ENCODE measurements at regions not wholly inside any gene's neighbourhood (a gene's known extent, or its start where the extent isn't known, plus 50 kb on each side); places are given as distances from the start of the nearest gene placed in this dataset.

DNA sequence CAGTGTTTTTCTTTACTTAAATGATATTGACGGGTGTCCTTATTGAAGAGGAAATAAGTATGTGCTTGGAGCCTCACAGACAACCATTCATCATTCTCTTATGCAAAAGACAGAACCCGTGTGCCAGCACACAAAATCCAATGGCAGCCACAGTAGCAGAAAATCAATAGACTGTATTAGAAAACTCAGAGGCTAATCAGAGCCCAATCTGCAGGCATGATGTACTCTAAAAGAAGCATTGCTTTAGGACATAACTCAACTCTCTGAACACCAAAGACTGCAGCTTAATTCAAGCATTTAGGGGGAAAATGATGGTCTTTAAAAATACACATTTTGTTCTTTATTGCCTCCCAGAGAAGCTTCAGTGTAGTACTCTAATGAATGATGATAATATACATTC lies 476.9 kb downstream of the PDHA2 start:
- TF ChIP-seq POLR2AphosphoS5 (IDR thresholded peaks at IDR 0.05; ENCODE audit: low read length) (no peak), MEF2A (IDR thresholded peaks at IDR 0.05; ENCODE audit: insufficient read depth, low read depth, low read length) (no peak), CEBPB (IDR thresholded peaks at IDR 0.05; ENCODE audit: borderline replicate concordance in 1 of 2, low read depth in 2 of 2, low read length in 2 of 2) (no peak), EZH2 (IDR thresholded peaks at IDR 0.05; ENCODE audit: borderline replicate concordance, control insufficient read depth, low read depth, low read length) (no peak), SUZ12 (IDR thresholded peaks at IDR 0.05; ENCODE audit: unreplicated experiment) (no peak), YY1 (IDR thresholded peaks at IDR 0.05; ENCODE audit: low read depth, low read length) (no peak), TAF1 (IDR thresholded peaks at IDR 0.05; ENCODE audit: borderline replicate concordance, low read depth, low read length) (no peak)
- TF ChIP-seq, protein P1, sequence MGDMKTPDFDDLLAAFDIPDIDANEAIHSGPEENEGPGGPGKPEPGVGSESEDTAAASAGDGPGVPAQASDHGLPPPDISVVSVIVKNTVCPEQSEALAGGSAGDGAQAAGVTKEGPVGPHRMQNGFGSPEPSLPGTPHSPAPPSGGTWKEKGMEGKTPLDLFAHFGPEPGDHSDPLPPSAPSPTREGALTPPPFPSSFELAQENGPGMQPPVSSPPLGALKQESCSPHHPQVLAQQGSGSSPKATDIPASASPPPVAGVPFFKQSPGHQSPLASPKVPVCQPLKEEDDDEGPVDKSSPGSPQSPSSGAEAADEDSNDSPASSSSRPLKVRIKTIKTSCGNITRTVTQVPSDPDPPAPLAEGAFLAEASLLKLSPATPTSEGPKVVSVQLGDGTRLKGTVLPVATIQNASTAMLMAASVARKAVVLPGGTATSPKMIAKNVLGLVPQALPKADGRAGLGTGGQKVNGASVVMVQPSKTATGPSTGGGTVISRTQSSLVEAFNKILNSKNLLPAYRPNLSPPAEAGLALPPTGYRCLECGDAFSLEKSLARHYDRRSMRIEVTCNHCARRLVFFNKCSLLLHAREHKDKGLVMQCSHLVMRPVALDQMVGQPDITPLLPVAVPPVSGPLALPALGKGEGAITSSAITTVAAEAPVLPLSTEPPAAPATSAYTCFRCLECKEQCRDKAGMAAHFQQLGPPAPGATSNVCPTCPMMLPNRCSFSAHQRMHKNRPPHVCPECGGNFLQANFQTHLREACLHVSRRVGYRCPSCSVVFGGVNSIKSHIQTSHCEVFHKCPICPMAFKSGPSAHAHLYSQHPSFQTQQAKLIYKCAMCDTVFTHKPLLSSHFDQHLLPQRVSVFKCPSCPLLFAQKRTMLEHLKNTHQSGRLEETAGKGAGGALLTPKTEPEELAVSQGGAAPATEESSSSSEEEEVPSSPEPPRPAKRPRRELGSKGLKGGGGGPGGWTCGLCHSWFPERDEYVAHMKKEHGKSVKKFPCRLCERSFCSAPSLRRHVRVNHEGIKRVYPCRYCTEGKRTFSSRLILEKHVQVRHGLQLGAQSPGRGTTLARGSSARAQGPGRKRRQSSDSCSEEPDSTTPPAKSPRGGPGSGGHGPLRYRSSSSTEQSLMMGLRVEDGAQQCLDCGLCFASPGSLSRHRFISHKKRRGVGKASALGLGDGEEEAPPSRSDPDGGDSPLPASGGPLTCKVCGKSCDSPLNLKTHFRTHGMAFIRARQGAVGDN (IDR thresholded peaks at IDR 0.05), result no peak
- TF ChIP-seq, protein P2, sequence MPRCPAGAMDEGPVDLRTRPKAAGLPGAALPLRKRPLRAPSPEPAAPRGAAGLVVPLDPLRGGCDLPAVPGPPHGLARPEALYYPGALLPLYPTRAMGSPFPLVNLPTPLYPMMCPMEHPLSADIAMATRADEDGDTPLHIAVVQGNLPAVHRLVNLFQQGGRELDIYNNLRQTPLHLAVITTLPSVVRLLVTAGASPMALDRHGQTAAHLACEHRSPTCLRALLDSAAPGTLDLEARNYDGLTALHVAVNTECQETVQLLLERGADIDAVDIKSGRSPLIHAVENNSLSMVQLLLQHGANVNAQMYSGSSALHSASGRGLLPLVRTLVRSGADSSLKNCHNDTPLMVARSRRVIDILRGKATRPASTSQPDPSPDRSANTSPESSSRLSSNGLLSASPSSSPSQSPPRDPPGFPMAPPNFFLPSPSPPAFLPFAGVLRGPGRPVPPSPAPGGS (IDR thresholded peaks at IDR 0.05; ENCODE audit: borderline replicate concordance, insufficient read depth, low read depth, low read length, poor library complexity, severe bottlenecking), result no peak
- TF ChIP-seq, protein P3, sequence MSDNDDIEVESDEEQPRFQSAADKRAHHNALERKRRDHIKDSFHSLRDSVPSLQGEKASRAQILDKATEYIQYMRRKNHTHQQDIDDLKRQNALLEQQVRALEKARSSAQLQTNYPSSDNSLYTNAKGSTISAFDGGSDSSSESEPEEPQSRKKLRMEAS (IDR thresholded peaks at IDR 0.05; ENCODE audit: low read depth, low read length), result no peak
- TF ChIP-seq, protein P4, sequence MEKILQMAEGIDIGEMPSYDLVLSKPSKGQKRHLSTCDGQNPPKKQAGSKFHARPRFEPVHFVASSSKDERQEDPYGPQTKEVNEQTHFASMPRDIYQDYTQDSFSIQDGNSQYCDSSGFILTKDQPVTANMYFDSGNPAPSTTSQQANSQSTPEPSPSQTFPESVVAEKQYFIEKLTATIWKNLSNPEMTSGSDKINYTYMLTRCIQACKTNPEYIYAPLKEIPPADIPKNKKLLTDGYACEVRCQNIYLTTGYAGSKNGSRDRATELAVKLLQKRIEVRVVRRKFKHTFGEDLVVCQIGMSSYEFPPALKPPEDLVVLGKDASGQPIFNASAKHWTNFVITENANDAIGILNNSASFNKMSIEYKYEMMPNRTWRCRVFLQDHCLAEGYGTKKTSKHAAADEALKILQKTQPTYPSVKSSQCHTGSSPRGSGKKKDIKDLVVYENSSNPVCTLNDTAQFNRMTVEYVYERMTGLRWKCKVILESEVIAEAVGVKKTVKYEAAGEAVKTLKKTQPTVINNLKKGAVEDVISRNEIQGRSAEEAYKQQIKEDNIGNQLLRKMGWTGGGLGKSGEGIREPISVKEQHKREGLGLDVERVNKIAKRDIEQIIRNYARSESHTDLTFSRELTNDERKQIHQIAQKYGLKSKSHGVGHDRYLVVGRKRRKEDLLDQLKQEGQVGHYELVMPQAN (conservative IDR thresholded peaks at IDR 0.05), result no peak

Measured in GM12878 (cell line).